ENCODE measurements at regions not wholly inside any gene's neighbourhood (a gene's known extent, or its start where the extent isn't known, plus 50 kb on each side); places are given as distances from the start of the nearest gene placed in this dataset.

GRCh38 chr16:86156155-86156554 lies 257.2 kb downstream of the IRF8 start:
- TF ChIP-seq RARB (CRISPR knock-in tag; IDR thresholded peaks at IDR 0.05) (no peak), BHLHE40 (IDR thresholded peaks at IDR 0.05; ENCODE audit: low read depth, low read length) (no peak)
- Histone ChIP-seq H3K27ac (no peak overlapping the region), H3K4me3 (no peak overlapping the region), H3K4me1 (no peaks in the 10 kb centered on the region), H3K4me2 (no peak overlapping the region), H3K9me3 (peaks cover 12% of the 10 kb centered on the region)
- FAIRE-seq: no peak
- ChIA-PET POLR2A (no interaction called here), CTCF (interaction anchor here (1.9 kb wide), 1 partner anchor 9 kb away, joined by 5 read pairs; no protein-coding TSS in a partner anchor)
- no peak for DNase-seq (ENCODE audit: low read depth in 1 of 2, low spot score in 1 of 2)
- no peak for ATAC-seq
- 17% methylated on average over 3 of the region's 3 CpGs for WGBS (ENCODE audit: missing lambda C conversion rate)

- no peak overlapping the region for H3K4me2 ChIP-seq
- TF ChIP-seq TFCP2L1 (CRISPR knock-in tag; IDR thresholded peaks at IDR 0.05) (no peak), CBX8 (IDR thresholded peaks at IDR 0.05) (no peak), HMGXB4 (CRISPR knock-in tag; IDR thresholded peaks at IDR 0.05; ENCODE audit: borderline replicate concordance) (no peak), KDM5A (IDR thresholded peaks at IDR 0.05) (no peak), SMC3 (IDR thresholded peaks at IDR 0.05) (no peak), USF2 (IDR thresholded peaks at IDR 0.05) (no peak), HOXB13 (CRISPR knock-in tag; IDR thresholded peaks at IDR 0.05; ENCODE audit: low read depth) (no peak), RCOR1 (IDR thresholded peaks at IDR 0.05; ENCODE audit: low read depth, low read length) (no peak), CBX2 (IDR thresholded peaks at IDR 0.05; ENCODE audit: borderline replicate concordance, low read depth) (no peak), CHD2 (IDR thresholded peaks at IDR 0.05; ENCODE audit: low read length, partially characterized antibody) (no peak), MYC (IDR thresholded peaks at IDR 0.05; ENCODE audit: borderline replicate concordance, low read length) (no peak), E2F6 (IDR thresholded peaks at IDR 0.05; ENCODE audit: borderline replicate concordance, low read depth) (no peak), HES2 (IDR thresholded peaks at IDR 0.05) (no peak)
- ChIA-PET CTCF (interaction anchor here (0.9 to 2.4 kb wide), 7 partner anchors 9 to 360 kb away, joined by 3 to 7 read pairs (median 4); no protein-coding TSS in a partner anchor), POLR2A (no interaction called here)
- H3K4me3 ChIP-seq: no peak overlapping the region
- H3K4me1 ChIP-seq: no peaks in the 10 kb centered on the region
- peaks cover 12% of the 10 kb centered on the region for H3K9me3 ChIP-seq
- 39% methylated on average over 6 of the region's 6 CpGs for WGBS (ENCODE audit: missing lambda C conversion rate)
- H3K27ac ChIP-seq: no peak overlapping the region
- ATAC-seq (no peak), FAIRE-seq (no peak), DNase-seq (ENCODE audit: low read depth in 1 of 2, low spot score in 1 of 2) (no peak)
These were observed 258.8 kb downstream of the IRF8 start for GRCh38 chr16:86157616-86158247.

GRCh38 chr16:86158688-86159360 lies 259.9 kb downstream of the IRF8 start:
- POLR2A ChIA-PET: no interaction called here
- Histone ChIP-seq H3K4me1 (no peaks in the 10 kb centered on the region), H3K4me2 (no peak overlapping the region), H3K9me3 (peaks cover 13% of the 10 kb centered on the region), H3K4me3 (no peak overlapping the region), H3K27ac (no peak overlapping the region)
- FAIRE-seq (no peak), ATAC-seq (no peak), DNase-seq (ENCODE audit: low read depth in 1 of 2, low spot score in 1 of 2) (peak in 1 of 2 experiments; percentile 17)
- 39% methylated on average over 10 of the region's 10 CpGs for WGBS (ENCODE audit: missing lambda C conversion rate)
- CTCF ChIA-PET: interaction anchor here (0.9 to 2.4 kb wide), 6 partner anchors 8 to 359 kb away, joined by 3 to 7 read pairs (median 4); no protein-coding TSS in a partner anchor
- no peak for TF ChIP-seq TP53 (CRISPR knock-in tag; IDR thresholded peaks at IDR 0.05)

Measured in A549 (cell line).